Activated B cell treated with CpG ODN at 0.5 μM for 24 hours (primary cell): ENCODE measurements at regions not wholly inside any gene's neighbourhood (a gene's known extent, or its start where the extent isn't known, plus 50 kb on each side); places are given as distances from the start of the nearest gene placed in this dataset.

Experiments
- ATAC-seq: fragments of 200-7000 bp; cut with Tn5 transposase; one replicate; pipeline ENCODE4 v1.10.0; 2021; ENCODE audit warnings: low read depth, mild to moderate bottlenecking, moderate library complexity
- CTCF ChIA-PET: fragments of 350-600 bp; sonication (Branson Sonifier 250); formaldehyde crosslinking; loops from one replicate; lab custom pipeline; 2021; ENCODE audit warnings: antibody characterized with exemption; lab: Charles Lee
- POLR2A ChIA-PET: fragments of 350-600 bp; sonication (Branson Sonifier 250); formaldehyde crosslinking; loops from one replicate; lab custom pipeline; 2021; ENCODE audit warnings: antibody characterized with exemption; lab: Charles Lee
- DNase-seq: peaks from one replicate; pipeline ENCODE4 v3.0.0; 2022
- H3K27ac Mint-ChIP-seq: one replicate; pipeline ENCODE4 v1.8.0; 2020; ENCODE audit warnings: mixed read lengths
- H3K27me3 Mint-ChIP-seq: one replicate; pipeline ENCODE4 v1.8.0; 2021; ENCODE audit warnings: mixed read lengths
- H3K36me3 Mint-ChIP-seq: one replicate; pipeline ENCODE4 v1.8.0; 2021; ENCODE audit warnings: low read depth, mixed read lengths
- H3K4me1 Mint-ChIP-seq: one replicate; pipeline ENCODE4 v1.8.0; 2021; ENCODE audit warnings: mixed read lengths
- H3K4me3 Mint-ChIP-seq: one replicate; pipeline ENCODE4 v1.8.0; 2020; ENCODE audit warnings: mild to moderate bottlenecking, mixed read lengths
- H3K9me3 Mint-ChIP-seq: one replicate; pipeline ENCODE4 v1.8.0; 2020; ENCODE audit warnings: mixed read lengths
- CTCF ChIP-seq: fragments of 200-600 bp; IDR thresholded peaks from one replicate; pipeline ENCODE4 v1.8.0; 2022; ENCODE audit warnings: antibody characterized with exemption, mild to moderate bottlenecking
- intact Hi-C: fragments of 100-400 bp; cut with micrococcal nuclease; formaldehyde crosslinking; loops from one replicate; pipeline ENCODE4 v1.15.1; 2024

GRCh38 chr3:22161315-22161714 lies 410.3 kb upstream of the ZNF385D start:
- Mint-ChIP-seq H3K27ac (no peak overlapping the region), H3K27me3 (no peaks in the 10 kb centered on the region), H3K9me3 (no peaks in the 10 kb centered on the region), H3K36me3 (no peaks in the 10 kb centered on the region), H3K4me3 (no peak overlapping the region), H3K4me1 (no peaks in the 10 kb centered on the region)
- CTCF ChIA-PET: no interaction called here
- ATAC-seq (no peak), DNase-seq (no peak)
- no peak for TF ChIP-seq CTCF
- intact Hi-C loops: no loop called here
- POLR2A ChIA-PET: no interaction called here

- Mint-ChIP-seq H3K4me1 (no peaks in the 10 kb centered on the region), H3K9me3 (peaks cover 5% of the 10 kb centered on the region), H3K27ac (no peak overlapping the region), H3K27me3 (no peaks in the 10 kb centered on the region), H3K4me3 (no peak overlapping the region), H3K36me3 (no peaks in the 10 kb centered on the region)
- no peak for ATAC-seq
- intact Hi-C loops: no loop called here
- ChIA-PET CTCF (no interaction called here), POLR2A (no interaction called here)
- no peak for TF ChIP-seq CTCF
- DNase-seq: no peak
Measured at GRCh38 chr3:22170370-22170769, 419.4 kb upstream of the ZNF385D start.

- H3K27ac Mint-ChIP-seq: no peak overlapping the region
- intact Hi-C loops: no loop called here
- CTCF ChIA-PET: no interaction called here
- H3K9me3 Mint-ChIP-seq: no peaks in the 10 kb centered on the region
- no peaks in the 10 kb centered on the region for H3K27me3 Mint-ChIP-seq
- H3K36me3 Mint-ChIP-seq: no peaks in the 10 kb centered on the region
- no peaks in the 10 kb centered on the region for H3K4me1 Mint-ChIP-seq
- DNase-seq: no peak
- POLR2A ChIA-PET: no interaction called here
- TF ChIP-seq CTCF: no peak
- no peak for ATAC-seq
- no peak overlapping the region for H3K4me3 Mint-ChIP-seq
Measured at GRCh38 chr3:22172964-22173363, 422.0 kb upstream of the ZNF385D start.

- peaks cover 6% of the 10 kb centered on the region for H3K9me3 Mint-ChIP-seq
- POLR2A ChIA-PET: no interaction called here
- no peaks in the 10 kb centered on the region for H3K27me3 Mint-ChIP-seq
- no peak for TF ChIP-seq CTCF
- DNase-seq (no peak), ATAC-seq (no peak)
- H3K27ac Mint-ChIP-seq: no peak overlapping the region
- CTCF ChIA-PET: no interaction called here
- no peaks in the 10 kb centered on the region for H3K4me1 Mint-ChIP-seq
- no peaks in the 10 kb centered on the region for H3K36me3 Mint-ChIP-seq
- intact Hi-C loops: no loop called here
- no peak overlapping the region for H3K4me3 Mint-ChIP-seq
Measured at GRCh38 chr3:22175947-22176346, 424.9 kb upstream of the ZNF385D start.

- Mint-ChIP-seq H3K36me3 (no peaks in the 10 kb centered on the region), H3K9me3 (peaks cover 6% of the 10 kb centered on the region), H3K4me1 (no peaks in the 10 kb centered on the region), H3K27me3 (no peaks in the 10 kb centered on the region), H3K4me3 (no peak overlapping the region), H3K27ac (no peak overlapping the region)
- ATAC-seq: no peak
- CTCF ChIA-PET: no interaction called here
- no peak for TF ChIP-seq CTCF
- DNase-seq: no peak
- intact Hi-C loops: no loop called here
- POLR2A ChIA-PET: no interaction called here
Measured at GRCh38 chr3:22176911-22177310, 425.9 kb upstream of the ZNF385D start.
